Gastroesophageal sphincter (tissue), 3 donors: ENCODE measurements at regions not wholly inside any gene's neighbourhood (a gene's known extent, or its start where the extent isn't known, plus 50 kb on each side); places are given as distances from the start of the nearest gene placed in this dataset.

ENCODE experiments used
- CTCF ChIP-seq, 4 experiments: fragments of 200-600 bp in 2 of 4; fragments of 450-650 bp in 2 of 4; sonication (generic) in 1 of 4; IDR thresholded peaks; one replicate each; pipeline ENCODE4 v1.5.1; 2017 to 2019; ENCODE audit warnings: antibody characterized with exemption in 4 of 4, mild to moderate bottlenecking in 2 of 4, moderate library complexity in 2 of 4
- EP300 ChIP-seq: sonication (generic); formaldehyde crosslinking; IDR thresholded peaks from one replicate; pipeline ENCODE4 v1.6.1; 2017; ENCODE audit warnings: antibody characterized with exemption, mild to moderate bottlenecking

- no peak for TF ChIP-seq CTCF (IDR thresholded peaks at IDR 0.05)
- no peak for TF ChIP-seq EP300
Observed at GRCh38 chr11:39586036-39586435, 1873.4 kb downstream of the LRRC4C start.
